IPS-11a (cell line): ENCODE measurements at regions not wholly inside any gene's neighbourhood (a gene's known extent, or its start where the extent isn't known, plus 50 kb on each side); places are given as distances from the start of the nearest gene placed in this dataset.
"Not testable (repeated sequence)": the region's sequence is repeated elsewhere in the genome, so short reads cannot be mapped to it uniquely, and the experiment has no call there.

ENCODE experiments used
- H3K4me3 ChIP-seq: one replicate; pipeline ENCODE4 v1.5.1; 2013; ENCODE audit warnings: low read depth, low read length, control low read depth

DNA sequence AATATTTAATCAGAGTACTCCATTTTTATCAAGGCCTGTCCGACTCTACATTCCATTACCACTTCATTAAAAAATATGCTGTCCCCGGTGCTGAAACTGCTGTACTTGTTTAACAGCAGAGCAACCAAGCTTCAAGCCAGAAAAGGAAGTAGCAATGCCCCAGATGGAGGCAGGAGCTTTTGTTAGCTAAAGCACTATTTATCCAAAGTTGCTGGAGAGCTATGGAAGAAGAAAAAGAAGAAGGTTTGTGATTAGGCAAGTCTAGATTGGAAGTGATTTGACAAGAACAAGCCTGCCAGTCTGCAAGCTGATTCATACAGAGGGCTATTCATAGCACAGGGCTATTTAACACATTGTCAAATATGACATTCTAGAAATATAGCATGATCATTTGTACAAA, 160.9 kb upstream of the SPTLC3 start:
- no peak overlapping the region for H3K4me3 ChIP-seq

DNA sequence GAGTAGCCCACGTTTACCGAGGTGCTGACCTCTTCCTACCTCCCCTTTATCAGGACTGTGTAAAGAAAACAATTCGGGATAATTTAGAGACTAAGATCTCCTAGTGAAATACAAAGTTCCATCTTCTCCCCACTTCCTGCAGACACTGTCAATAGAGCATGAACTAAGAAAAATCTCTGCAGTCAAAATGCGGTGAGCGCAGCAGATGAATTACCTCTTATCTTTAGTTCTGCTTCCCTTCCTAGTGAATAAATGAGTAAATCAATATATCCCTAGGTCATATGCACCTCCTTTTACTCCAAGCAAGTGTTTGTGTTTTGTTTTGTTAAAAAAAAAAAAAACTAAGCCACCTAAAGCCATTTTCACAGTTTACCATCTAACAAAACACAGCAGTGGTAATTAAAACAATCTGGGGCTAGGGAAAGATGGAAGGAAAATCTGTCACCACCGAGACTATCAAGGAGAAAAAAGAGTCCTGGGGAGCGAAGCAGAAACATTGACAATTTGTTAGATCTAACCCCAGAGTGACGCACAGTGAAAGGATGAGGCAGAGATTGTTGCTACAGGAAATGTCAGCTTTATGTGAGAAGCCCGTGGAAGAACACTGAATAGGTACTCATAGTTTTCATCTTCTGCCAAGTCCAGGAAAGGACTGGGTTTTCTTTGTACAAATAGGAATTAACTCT, 159.4 kb upstream of the SPTLC3 start:
- H3K4me3 ChIP-seq = no peak overlapping the region

DNA sequence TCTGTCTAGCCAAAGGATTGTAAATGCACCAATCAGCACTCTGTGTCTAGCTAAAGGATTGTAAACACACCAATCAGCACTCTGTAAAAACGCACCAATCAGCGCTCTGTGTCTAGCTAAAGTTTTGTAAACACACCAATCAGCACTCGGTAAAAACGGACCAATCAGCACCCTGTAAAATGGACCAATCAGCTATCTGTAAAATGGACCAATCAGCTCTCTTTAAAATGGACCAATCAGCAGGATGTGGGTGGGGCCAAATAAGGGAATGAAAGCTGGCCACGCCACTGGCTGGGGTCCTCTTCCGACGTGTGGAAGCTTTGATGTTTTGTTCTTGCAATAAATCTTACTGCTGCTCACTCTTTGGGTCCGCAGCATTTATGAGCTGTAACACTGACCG, 151.1 kb upstream of the SPTLC3 start:
- H3K4me3 ChIP-seq = not testable (repeated sequence)

DNA sequence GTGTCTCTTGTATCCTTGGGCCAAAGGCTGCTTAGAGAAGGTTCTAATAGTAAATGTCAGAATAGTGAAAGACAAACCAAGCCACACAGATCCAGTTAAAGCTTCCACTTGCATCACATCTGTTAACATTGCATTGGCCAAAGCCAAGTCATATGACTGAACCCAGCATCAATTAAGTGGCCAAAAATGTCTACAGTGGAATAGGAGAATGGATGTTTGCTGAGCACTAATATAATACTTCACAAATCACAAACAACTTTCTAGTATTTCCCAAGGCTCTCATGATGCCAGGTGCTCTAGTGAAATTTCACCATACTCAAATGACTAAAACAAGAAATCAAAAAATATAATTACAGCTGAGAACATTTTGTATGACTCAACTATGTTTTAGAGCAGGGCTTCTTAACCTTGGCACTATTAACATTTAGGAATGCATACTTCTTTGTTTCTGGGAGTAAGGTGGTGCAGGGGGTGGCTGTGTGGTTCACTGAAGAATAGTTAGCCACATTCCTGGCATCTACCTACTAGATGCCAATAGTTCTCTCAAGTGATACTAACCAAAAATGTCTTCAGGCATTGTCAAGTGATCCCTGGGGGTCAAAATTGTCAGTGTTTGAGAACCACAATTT, 148.0 kb upstream of the SPTLC3 start:
- no peak overlapping the region for H3K4me3 ChIP-seq

DNA sequence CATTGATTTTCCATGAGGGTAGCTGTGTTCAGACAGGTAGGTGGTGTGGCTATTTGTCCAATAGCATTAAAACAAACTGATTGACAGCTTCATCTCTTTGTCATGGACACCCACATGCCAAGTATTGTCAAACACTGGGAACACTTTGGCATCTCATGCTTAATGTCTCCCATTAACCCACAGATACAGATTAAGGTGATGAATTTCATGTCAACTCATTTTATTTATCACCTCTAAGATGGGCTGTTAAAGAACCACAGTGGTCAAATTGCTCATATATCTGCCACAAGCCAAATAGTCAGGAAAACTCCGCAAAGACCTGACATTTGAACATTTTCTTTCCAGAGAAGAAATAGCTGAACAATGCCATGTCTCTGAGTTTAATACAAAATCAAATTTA, 139.1 kb upstream of the SPTLC3 start:
- no peak overlapping the region for H3K4me3 ChIP-seq

DNA sequence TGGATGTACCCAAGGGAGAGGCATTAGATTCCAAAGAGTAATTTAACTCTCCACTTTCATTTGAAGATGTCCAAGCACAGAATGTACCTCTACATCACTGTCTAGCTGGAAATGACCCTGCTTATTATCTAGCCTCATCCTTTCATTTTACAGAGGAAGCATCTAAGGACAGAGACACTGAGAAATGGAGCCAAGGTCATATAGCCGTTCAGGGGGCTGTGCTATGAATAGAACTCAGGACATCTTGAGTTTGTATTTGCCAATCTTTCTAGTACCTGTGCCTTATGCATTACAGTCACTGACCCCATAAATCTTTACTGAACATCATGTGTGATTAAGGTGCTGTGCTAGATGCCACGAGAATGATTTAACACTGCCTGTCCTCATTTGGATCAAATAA, 138.2 kb upstream of the SPTLC3 start:
- no peak overlapping the region for H3K4me3 ChIP-seq

DNA sequence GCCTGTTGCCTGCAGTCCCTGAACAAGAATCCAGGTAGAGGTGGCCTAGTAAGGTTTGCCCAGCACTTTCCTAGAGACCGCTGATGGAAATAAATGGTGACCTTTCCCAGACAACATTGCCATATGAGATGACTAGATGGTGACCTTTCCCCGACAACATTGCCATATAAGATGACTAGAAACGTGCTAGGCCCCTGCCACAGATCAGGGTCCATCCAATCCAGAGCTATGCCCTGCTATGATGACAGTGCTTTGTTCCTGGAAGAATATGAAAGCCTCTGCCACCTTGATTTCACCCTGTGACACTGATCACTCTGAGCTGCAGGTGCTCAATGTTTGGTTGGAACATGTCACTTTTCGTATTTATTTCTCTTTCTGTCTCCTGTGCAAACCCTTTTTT, 133.8 kb upstream of the SPTLC3 start:
- no peak overlapping the region for H3K4me3 ChIP-seq

DNA sequence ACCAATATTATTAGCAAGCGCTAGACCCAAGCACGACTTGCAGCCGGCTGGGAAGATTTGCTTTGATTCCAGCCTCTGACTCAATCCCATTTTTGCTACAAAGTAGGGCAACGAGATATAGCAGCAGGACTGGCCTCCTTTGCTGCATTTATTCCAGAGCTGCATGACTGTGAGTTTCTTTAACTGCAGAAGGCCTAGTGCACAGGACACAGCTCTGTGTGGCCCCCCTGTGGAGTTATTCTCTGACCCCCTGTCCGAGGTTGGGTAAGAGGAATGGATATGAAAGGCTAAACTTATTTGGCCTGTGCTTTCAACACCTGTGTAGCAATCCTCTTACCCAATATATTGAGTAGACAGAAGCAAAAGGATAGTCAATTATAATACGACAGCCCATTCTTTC, 133.3 kb upstream of the SPTLC3 start:
- H3K4me3 ChIP-seq = no peak overlapping the region

DNA sequence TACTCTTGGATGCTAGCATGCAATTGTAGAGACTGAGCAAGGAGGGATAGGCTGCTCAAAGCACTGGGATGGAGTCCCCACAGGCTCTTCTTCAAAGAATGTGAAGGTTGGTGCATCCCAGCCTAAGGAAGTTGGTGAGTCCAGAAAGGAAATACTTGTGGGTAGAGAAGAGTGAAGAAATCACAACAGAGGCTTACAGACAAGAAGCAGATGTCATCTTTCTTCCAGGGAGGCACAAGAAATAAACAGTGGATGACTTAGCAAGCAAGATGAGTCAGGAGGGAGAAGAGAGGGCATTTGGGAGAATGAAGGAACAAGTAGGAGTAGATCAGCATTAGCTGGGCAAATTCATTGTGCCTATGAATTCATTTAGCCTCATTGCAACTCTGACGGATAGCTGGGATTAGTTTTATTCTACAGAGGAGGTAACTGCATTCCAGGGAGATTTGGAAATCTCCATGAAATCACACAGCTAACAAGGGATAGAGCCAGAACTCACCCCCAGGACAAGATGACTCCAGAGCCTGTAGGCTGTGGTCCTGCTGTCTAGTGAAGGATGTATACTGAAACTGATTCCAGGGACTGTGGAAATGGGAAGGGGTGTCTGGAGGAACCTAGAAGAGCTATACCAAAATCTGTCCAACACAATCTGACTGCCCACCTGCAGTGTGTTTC, 125.8 kb upstream of the SPTLC3 start:
- H3K4me3 ChIP-seq = no peak overlapping the region

DNA sequence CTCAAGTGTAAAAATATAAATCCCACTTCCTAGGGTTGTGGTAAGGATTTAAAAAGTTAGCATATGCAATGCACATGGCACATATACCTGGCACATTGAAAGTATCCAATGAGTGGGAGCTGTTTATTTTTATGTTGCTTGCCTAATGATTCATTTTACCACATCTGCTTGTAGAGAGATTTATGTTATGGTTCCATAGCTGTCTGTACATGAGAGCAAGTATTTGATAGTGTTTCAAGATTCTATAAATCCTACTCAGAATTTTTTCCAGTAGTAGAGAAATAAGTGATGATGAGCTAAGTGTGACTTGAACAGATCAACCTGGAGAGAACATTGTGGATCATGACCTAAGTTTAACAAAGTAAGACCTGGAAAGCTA, 125.3 kb upstream of the SPTLC3 start:
- H3K4me3 ChIP-seq = no peak overlapping the region

DNA sequence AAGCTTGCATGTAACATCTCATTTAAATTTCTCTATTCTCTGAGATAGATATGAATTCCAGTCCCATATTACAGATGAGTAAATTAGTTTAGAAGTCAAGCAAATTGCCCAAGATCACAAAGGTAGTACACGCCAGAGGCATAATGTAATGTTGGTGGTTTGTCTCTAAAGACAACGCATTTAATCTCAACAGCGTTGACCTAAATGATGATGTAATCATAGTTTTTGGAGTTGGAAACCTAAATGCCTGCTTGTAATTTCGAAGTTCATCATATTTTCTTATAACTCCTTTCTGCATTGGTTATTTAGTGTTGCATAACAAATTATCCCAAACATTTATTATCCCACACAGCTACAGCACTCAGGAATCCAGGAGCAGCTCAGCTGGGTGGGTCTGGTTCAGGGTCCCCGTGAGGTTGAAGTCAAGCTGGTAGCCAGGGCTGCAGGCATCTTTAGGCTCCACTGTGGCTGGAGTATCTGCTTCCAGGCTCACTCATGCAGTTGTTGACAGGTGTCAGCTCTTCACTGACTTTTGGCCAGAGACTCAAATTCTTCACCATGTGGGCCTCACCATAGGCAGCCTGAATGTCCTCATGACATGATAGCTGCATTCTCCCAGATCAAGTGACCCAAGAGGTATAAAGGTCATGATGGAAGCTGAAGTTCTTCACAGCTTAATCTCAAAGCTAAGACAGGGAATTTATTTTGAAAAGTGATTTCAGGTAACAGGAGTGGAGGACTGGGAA, 122.0 kb upstream of the SPTLC3 start:
- no peak overlapping the region for H3K4me3 ChIP-seq

DNA sequence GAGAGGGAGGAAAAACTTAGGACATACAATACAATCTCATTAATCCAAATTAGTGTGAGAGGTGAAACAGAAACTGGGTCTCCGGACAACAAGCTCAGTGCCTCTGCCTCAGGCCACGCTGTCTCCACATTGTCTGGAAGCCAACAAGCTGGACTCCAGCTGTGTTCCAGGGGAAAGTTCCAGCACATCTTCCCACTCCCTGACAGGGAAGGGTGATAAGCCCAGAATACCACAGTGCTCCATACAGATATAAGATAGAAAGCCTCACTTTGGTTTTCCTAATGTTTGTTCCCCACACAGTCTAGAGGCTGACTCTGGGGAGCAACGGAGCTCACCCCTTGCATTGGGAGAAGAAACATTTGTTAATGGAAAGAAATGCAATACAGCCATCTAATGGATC, 117.1 kb upstream of the SPTLC3 start:
- H3K4me3 ChIP-seq = no peak overlapping the region

DNA sequence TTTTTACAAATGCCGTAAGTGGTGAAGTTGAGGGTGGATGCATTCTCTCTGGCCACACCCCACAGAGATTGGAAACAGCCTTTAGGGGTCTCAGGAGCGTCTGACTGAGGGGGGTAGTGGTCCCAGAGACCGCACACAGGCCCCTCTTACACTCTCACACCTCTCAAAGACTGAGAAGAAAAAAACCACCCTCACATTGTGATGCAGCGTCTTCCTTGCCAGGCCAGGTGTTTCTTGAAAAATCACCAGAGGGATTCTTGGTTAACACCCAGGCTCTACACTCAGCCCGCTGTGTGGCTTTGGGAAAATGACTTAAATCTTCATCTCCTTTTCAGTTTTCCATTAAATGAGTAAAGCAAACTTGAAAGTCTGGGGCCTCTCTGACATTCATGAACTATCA, 115.8 kb upstream of the SPTLC3 start:
- no peak overlapping the region for H3K4me3 ChIP-seq

DNA sequence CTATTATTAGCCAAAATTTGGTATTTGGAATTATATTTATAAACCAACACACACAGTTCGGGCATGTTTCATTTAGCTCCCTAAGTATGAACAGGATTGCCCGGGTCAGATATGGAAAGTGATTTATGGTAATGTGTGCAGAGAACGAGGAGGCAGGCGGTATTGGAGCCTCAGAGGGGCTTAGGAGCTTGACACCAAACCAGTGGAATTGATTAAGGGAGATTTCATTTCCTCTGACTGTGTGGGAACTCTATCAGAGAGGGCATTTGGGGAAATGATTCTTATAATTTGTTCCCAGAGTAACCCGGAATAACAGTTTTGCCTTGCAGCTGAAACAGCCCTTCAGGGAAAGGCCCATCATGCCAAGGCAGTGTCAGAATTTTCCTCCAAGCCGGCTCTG, 115.1 kb upstream of the SPTLC3 start:
- H3K4me3 ChIP-seq = no peak overlapping the region

DNA sequence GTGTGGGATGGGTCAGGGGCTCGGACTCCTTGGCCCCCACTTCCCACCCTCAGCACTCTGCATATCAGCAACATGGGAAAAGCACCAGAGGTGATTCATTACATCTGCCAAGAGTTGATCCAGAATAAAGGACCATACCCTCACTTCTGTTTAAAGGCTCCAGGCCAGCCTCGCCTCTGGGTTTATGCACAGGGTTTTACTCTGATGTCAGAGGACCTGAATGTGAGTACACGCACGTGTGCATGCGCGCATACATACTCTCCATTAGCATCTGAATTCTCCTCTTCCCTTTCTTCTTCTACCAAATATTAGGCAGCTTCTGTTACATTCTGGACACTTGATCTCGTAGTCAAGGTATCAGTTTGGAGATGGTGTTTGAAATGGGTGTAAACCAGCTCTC, 114.7 kb upstream of the SPTLC3 start:
- H3K4me3 ChIP-seq = no peak overlapping the region

DNA sequence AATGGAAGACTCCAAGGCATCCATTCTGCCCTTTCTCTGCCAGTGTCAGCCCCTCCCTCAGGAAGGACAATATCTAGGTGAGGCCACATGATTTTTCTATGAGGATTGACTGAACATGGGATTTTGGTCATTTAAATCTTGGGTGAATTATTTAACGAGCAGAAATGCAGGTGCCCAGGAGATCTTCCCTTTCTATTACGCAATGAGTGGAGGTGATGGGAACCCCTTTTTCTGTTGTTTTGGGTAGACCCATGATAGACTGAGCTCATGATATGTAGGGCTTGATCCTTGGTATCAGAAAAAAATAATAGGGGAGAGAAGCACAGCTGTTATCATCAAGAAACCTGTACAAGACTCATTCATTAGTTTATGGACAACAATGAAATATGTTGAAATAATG, 112.6 kb upstream of the SPTLC3 start:
- no peak overlapping the region for H3K4me3 ChIP-seq

DNA sequence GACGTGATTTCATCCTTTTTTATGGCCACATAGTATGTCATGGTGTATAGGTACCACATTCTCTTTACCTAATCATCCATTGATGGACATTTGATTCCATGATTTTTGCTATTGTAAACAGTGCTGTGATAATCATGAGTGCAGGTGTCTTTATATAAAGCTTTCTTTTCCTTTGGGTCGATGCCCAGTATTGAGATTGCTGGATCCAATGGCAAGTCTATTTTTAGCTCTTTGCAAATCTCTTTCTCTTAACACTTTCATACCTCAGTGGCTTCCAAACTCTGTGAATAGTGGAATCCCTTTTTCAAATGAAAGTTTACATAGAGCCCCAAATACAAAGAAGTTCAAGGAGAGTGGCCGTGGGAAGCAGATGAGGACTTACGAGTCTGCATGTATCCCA, 105.8 kb upstream of the SPTLC3 start:
- H3K4me3 ChIP-seq = no peak overlapping the region

DNA sequence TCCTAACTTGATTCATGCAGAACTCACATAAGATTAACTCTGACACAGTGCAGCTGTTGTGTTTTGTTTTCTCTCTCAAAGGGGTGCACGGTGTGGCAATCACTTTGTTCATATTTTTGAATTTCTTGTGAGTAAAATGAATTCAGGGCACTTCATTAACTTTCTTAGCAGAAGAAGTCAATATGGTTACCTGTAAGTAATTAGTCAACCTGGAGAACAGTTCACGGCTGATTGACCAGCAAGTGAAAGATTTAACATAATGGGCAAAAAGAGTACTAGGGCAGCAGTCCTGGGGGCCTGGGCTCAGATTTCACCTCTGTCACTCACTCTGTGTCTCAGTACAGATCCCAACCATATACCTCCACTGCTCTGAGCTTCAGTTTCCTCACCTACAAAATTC, 102.4 kb upstream of the SPTLC3 start:
- H3K4me3 ChIP-seq = no peak overlapping the region

DNA sequence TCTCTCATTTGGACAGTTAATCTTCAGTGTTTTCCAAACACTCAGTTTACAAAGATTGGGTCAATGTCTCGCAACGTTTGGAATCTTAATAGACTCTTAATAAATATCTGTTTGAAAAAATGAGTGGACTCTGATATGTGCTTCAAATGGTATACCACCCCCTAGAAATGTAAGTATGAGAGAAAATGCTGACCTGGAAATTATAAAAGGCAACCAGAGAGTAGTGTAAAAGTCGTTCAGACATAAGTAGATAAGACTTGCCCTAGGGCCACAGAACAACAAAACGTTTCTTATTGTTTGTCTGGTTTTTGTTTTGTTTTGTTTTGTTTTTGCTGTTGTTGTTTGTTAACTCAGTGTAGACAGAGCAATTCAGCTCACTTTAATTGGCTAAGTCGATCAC, 97.4 kb upstream of the SPTLC3 start:
- no peak overlapping the region for H3K4me3 ChIP-seq

DNA sequence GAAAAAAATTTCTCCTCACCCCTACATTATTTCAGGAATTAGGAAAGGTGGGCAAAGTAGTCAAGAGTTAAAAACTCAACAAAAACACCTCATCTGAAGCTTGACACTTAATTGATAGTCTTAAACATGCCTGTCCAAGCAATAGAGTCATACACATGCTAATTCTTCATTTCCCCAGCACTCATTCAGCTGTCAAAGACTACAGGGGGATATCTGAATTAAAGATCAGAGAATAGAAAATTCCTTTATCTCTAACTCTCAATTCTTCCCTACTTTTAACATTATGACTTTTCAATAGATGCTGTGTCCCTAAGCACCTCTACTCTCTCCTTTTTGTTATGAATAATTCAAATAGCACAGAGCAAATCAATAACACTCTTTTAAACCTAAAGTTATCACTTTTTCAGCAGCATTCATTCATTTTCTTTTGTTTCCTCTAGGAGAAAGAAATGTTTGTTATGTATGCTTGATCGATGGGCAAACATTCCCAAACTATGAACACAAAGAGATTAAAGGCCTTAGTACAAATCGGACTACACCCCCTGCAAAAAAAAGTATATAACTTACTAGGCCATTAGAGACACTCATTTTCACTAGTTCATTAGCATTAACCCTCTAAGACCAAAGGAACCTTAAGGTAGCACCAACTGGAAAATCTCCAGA, 94.9 kb upstream of the SPTLC3 start:
- no peak overlapping the region for H3K4me3 ChIP-seq

DNA sequence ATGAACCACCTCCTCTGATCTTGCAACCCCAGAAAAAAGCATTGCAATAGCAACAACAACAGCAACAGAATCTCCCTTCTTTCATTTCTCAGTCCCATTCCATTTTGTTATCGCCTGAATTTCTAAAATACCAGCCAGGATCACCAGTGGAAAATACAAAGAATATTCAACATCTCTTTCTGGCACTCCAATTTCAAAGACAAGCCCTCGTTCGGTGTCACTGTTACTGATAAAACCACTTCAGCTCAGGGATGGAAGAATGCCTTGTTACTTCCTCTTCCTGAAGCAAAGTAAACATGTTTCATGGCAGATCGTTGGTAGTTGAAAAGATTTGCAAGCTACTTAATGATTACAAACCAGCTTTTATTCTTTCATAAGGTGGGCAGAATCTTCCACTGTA, 94.0 kb upstream of the SPTLC3 start:
- no peak overlapping the region for H3K4me3 ChIP-seq
